ENCODE measurements at regions not wholly inside any gene's neighbourhood (a gene's known extent, or its start where the extent isn't known, plus 50 kb on each side); places are given as distances from the start of the nearest gene placed in this dataset.
"Not testable (repeated sequence)": the region's sequence is repeated elsewhere in the genome, so short reads cannot be mapped to it uniquely, and the experiment has no call there.

DNA sequence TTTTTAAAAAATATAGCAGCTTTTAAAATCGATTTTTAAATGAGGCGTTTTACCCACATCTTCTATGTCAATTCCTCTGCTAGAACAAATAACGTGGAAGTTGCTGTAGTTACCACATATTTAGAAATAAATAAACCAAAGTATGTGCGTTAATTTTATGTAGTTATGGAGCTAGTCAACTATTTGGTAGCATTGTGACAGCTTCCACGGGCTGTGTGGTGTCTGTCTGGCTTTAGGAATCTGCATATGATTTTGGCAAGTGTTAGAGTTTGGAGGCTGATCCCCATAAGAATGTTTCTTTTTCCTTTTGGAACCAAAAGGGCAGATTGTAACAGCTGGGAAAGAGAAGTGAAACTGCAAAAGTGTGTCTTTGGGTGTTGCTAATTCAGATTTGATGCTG is 59.8 kb downstream of the HSFY2 start:
- CTCF ChIA-PET; H3K27me3 Mint-ChIP-seq; H3K4me3 Mint-ChIP-seq; H3K4me1 Mint-ChIP-seq (ENCODE audit: low read depth); H3K9me3 Mint-ChIP-seq; intact Hi-C loops (cut with micrococcal nuclease); DNase-seq; H3K27ac Mint-ChIP-seq; POLR2A ChIA-PET; ATAC-seq; H3K36me3 Mint-ChIP-seq (ENCODE audit: low read depth): not testable (repeated sequence)

DNA sequence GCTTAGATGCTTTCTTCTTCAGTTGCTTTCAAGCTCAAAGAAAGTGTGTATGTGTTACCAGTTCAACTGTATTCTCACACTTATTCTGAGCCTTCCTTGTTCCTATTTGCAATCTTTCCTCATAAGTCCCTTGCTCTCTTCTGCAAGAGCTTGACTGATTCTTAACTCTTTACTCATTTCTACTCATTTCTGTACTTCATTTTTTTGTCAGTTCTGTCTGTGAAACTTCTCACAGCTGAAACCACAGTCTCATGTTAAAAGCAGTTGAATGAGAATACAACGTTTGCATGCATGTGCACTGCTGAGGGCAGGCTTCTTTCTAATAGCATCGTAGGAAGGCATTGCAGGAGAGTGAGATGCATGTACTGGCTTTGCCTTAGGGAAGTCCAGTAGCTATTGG is 54.8 kb downstream of the HSFY2 start:
- POLR2A ChIA-PET; DNase-seq; H3K27ac Mint-ChIP-seq; CTCF ChIA-PET; intact Hi-C loops (cut with micrococcal nuclease); H3K4me3 Mint-ChIP-seq; H3K9me3 Mint-ChIP-seq; H3K27me3 Mint-ChIP-seq; ATAC-seq; H3K36me3 Mint-ChIP-seq (ENCODE audit: low read depth); H3K4me1 Mint-ChIP-seq (ENCODE audit: low read depth): not testable (repeated sequence)

DNA sequence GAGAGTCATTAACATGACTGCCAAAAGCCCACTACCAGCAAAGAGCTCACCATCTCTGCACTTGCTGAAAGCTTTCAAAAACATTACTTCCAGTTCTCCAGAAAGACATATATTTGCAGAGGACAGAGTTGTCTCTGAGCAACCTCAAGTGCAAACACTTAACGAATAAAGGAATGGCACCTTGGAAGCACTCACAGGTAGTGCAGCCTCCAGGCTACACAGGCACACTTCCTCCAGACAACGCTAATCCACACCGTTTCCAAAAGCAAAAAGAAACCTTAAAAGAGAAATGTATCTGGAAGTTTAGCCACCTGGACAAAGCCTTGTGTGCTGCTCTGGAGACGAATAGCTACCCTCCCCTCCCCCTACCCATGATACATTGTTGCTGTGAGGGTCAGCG is 53.1 kb downstream of the HSFY2 start:
- intact Hi-C loops (cut with micrococcal nuclease); CTCF ChIA-PET; POLR2A ChIA-PET; H3K36me3 Mint-ChIP-seq (ENCODE audit: low read depth); ATAC-seq; H3K4me3 Mint-ChIP-seq; H3K27me3 Mint-ChIP-seq; DNase-seq; H3K27ac Mint-ChIP-seq; H3K4me1 Mint-ChIP-seq (ENCODE audit: low read depth); H3K9me3 Mint-ChIP-seq: not testable (repeated sequence)

Measured in activated CD8-positive, alpha-beta T cell treated with anti-CD3 and anti-CD28 coated beads for 36 hours (primary cell).